ENCODE measurements at regions not wholly inside any gene's neighbourhood (a gene's known extent, or its start where the extent isn't known, plus 50 kb on each side); places are given as distances from the start of the nearest gene placed in this dataset.

- peak; percentile 32 for FAIRE-seq
- DNase-seq (ENCODE audit: extremely low read depth in 1 of 4, low spot score in 3 of 4): no peak
- Histone ChIP-seq H2AFZ (ENCODE audit: low read depth, low read length) (no peak overlapping the region), H3K36me3 (ENCODE audit: control insufficient read depth, insufficient read depth, low read length) (no peaks in the 10 kb centered on the region), H4K20me1 (replicated peaks; ENCODE audit: control insufficient read depth, insufficient read depth, low read length) (no peaks in the 10 kb centered on the region), H3K4me1 (replicated peaks in 1 of 2; ENCODE audit: control insufficient read depth in 2 of 2, insufficient read depth in 2 of 2, low read length in 2 of 2) (no peaks in the 10 kb centered on the region), H3K4me3 (no peak overlapping the region), H3K9me3 (replicated peaks; ENCODE audit: control insufficient read depth, insufficient read depth, low read depth, low read length) (no peaks in the 10 kb centered on the region), H3K9ac (ENCODE audit: insufficient read depth in 1 of 2, low read depth in 2 of 2, low read length in 2 of 2) (no peak overlapping the region), H3K4me2 (ENCODE audit: insufficient read depth, low read length) (no peak overlapping the region), H3K9me1 (ENCODE audit: control insufficient read depth, insufficient read depth, low read length) (no peaks in the 10 kb centered on the region), H3K79me2 (ENCODE audit: control insufficient read depth, insufficient read depth, low read length) (no peaks in the 10 kb centered on the region), H3K27ac (ENCODE audit: extremely low read depth, low read depth, low read length) (no peak overlapping the region), H3K27me3 (ENCODE audit: control insufficient read depth in 2 of 2, insufficient read depth in 2 of 2, low read length in 2 of 2) (peaks cover 2 to 12% of the 10 kb centered on the region in 2 experiments; a peak in 3 of 5 replicates)
- in situ Hi-C loops (cut with MboI): no loop called here
- ChIA-PET POLR2A (no interaction called here), CTCF (ENCODE audit: low intra/inter-chr PET ratio) (no interaction called here)
- whole genome bisulfite sequencing (ENCODE audit: insufficient coverage, low coverage, missing lambda C conversion rate): 2% methylated on average over 5 of the region's 9 CpGs
- ATAC-seq: no peak
- no TSS peak for BruUV-seq (replicated peaks)
- intact Hi-C loops (cut with micrococcal nuclease): no loop called here
- no peak for TF ChIP-seq LEF1 (IDR thresholded peaks at IDR 0.05)
- TF ChIP-seq CTCFL (IDR thresholded peaks at IDR 0.05; ENCODE audit: borderline replicate concordance, insufficient read depth, low read depth, low read length, poor library complexity, severe bottlenecking): no peak
- no peak for TF ChIP-seq LCOR (CRISPR knock-in tag; IDR thresholded peaks at IDR 0.05)
- no peak for TF ChIP-seq ZNF134 (CRISPR knock-in tag; conservative IDR thresholded peaks at IDR 0.05)
- no peak for TF ChIP-seq THAP12 (CRISPR knock-in tag; IDR thresholded peaks at IDR 0.05)
- TF ChIP-seq ZNF431 (CRISPR knock-in tag; IDR thresholded peaks at IDR 0.05): no peak
- TF ChIP-seq E4F1 (CRISPR knock-in tag; IDR thresholded peaks at IDR 0.05; ENCODE audit: borderline replicate concordance): no peak
- no peak for TF ChIP-seq E2F1 (CRISPR knock-in tag; IDR thresholded peaks at IDR 0.05)
- no peak for TF ChIP-seq TAF1 (IDR thresholded peaks at IDR 0.05; ENCODE audit: control insufficient read depth, extremely low read depth, insufficient read depth, low read length, severe bottlenecking)
- no peak for TF ChIP-seq RAD51 (IDR thresholded peaks at IDR 0.05; ENCODE audit: borderline replicate concordance, low read depth)
- TF ChIP-seq PHF8 (IDR thresholded peaks at IDR 0.05; ENCODE audit: borderline replicate concordance, low read length): no peak
- no peak for TF ChIP-seq DEAF1 (CRISPR knock-in tag; IDR thresholded peaks at IDR 0.05)
- TF ChIP-seq ZNF282 (CRISPR knock-in tag; IDR thresholded peaks at IDR 0.05): no peak
Observed at GRCh38 chr21:31564439-31564838, 95.1 kb upstream of the SOD1 start.
